IMR-90 (cell line): ENCODE measurements at regions not wholly inside any gene's neighbourhood (a gene's known extent, or its start where the extent isn't known, plus 50 kb on each side); places are given as distances from the start of the nearest gene placed in this dataset.

ENCODE experiments used
- ATAC-seq: fragments of 200-7000 bp; cut with Tn5 transposase; 2 replicates; pipeline ENCODE4 v1.9.1; 2020; ENCODE audit warnings: low read depth, mild to moderate bottlenecking, moderate library complexity
- BruUV-seq: library from RNA; stranded (reverse); fragments of 400-500 nt; replicated peaks from 2 replicates; lab custom pipeline; 2021; lab: Mats Ljungman, UMichigan
- CTCF ChIA-PET: fragments of 300-600 bp; formaldehyde crosslinking; extraction: SDS; loops from one replicate; lab custom pipeline; 2021; ENCODE audit warnings: antibody characterized with exemption; lab: Yijun Ruan, JAX
- POLR2A ChIA-PET: fragments of 300-600 bp; sonication (Branson Sonifier 250); formaldehyde crosslinking; loops from one replicate; lab custom pipeline; 2022; ENCODE audit warnings: antibody characterized with exemption; ENCODE audit not compliant: unreplicated experiment; lab: Charles Lee
- DNase-seq: peaks from one replicate; pipeline ENCODE4 v3.0.0; 2013
- H2AFZ ChIP-seq: replicated peaks from 2 replicates; pipeline ENCODE3; 2013; ENCODE audit warnings: low read length, mild to moderate bottlenecking; ENCODE audit not compliant: poor library complexity
- H2AK5ac ChIP-seq: 2 replicates; pipeline ENCODE4 v1.6.1; 2013; ENCODE audit warnings: low read depth, low read length, inconsistent platforms
- H2AK9ac ChIP-seq: replicated peaks from 2 replicates; pipeline ENCODE3; 2013; ENCODE audit warnings: mild to moderate bottlenecking, low read depth, low read length, moderate library complexity; ENCODE audit not compliant: poor library complexity
- H2BK120ac ChIP-seq: 2 replicates; pipeline ENCODE4 v1.6.1; 2013; ENCODE audit warnings: low read depth, low read length, inconsistent platforms
- H2BK15ac ChIP-seq: 3 replicates; pipeline ENCODE4 v1.6.1; 2013; ENCODE audit warnings: low read depth, low read length, inconsistent platforms
- H2BK20ac ChIP-seq: 2 replicates; pipeline ENCODE4 v1.6.1; 2013; ENCODE audit warnings: low read depth, mild to moderate bottlenecking, inconsistent platforms, low read length, moderate library complexity
- H2BK5ac ChIP-seq: 2 replicates; pipeline ENCODE4 v1.6.1; 2013; ENCODE audit warnings: mild to moderate bottlenecking, low read depth, low read length, inconsistent platforms; ENCODE audit not compliant: poor library complexity, severe bottlenecking
- H3K14ac ChIP-seq: replicated peaks from 2 replicates; pipeline ENCODE4 v1.6.1; 2013; ENCODE audit warnings: low read depth, low read length, inconsistent platforms
- H3K18ac ChIP-seq: 2 replicates; pipeline ENCODE4 v1.6.1; 2013; ENCODE audit warnings: low read depth, low read length, control low read depth
- H3K23ac ChIP-seq: 2 replicates; pipeline ENCODE4 v1.6.1; 2013; ENCODE audit warnings: low read depth, low read length, inconsistent platforms
- H3K27ac ChIP-seq: 2 replicates; pipeline ENCODE4 v1.5.1; 2013; ENCODE audit warnings: mild to moderate bottlenecking, control low read depth, low read length; ENCODE audit not compliant: insufficient read depth
- H3K27me3 ChIP-seq: 2 replicates; pipeline ENCODE4 v1.6.1; 2013; ENCODE audit warnings: low read length; ENCODE audit not compliant: control insufficient read depth, insufficient read depth
- H3K36me3 ChIP-seq: 2 replicates; pipeline ENCODE4 v1.6.1; 2013; ENCODE audit warnings: low read length, mixed read lengths; ENCODE audit not compliant: control insufficient read depth, insufficient read depth
- H3K4ac ChIP-seq: 2 replicates; pipeline ENCODE4 v1.6.1; 2013; ENCODE audit warnings: low read depth, low read length, inconsistent platforms
- H3K4me1 ChIP-seq: 2 replicates; pipeline ENCODE4 v1.6.1; 2013; ENCODE audit warnings: low read length, mixed read lengths; ENCODE audit not compliant: control insufficient read depth, insufficient read depth
- H3K4me2 ChIP-seq: 2 replicates; pipeline ENCODE4 v1.6.1; 2013; ENCODE audit warnings: low read depth, mild to moderate bottlenecking, control low read depth, low read length, moderate library complexity
- H3K4me3 ChIP-seq: 2 replicates; pipeline ENCODE4 v1.5.1; 2013; ENCODE audit warnings: low read depth, mild to moderate bottlenecking, control low read depth, low read length, moderate library complexity; ENCODE audit not compliant: insufficient read depth
- H3K56ac ChIP-seq: 2 replicates; pipeline ENCODE4 v1.6.1; 2013; ENCODE audit warnings: low read length, inconsistent platforms; ENCODE audit not compliant: insufficient read depth; ENCODE audit errors: extremely low read depth
- H3K79me1 ChIP-seq, 2 experiments: 2 replicates each; pipeline ENCODE4 v1.6.1; 2013; ENCODE audit warnings: low read length in 2 of 2, inconsistent platforms in 1 of 2, low read depth in 1 of 2
- H3K9ac ChIP-seq: 2 replicates; pipeline ENCODE4 v1.6.1; 2013; ENCODE audit warnings: low read depth, low read length, control low read depth
- H3K9me1 ChIP-seq: 2 replicates; pipeline ENCODE4 v1.6.1; 2013; ENCODE audit warnings: low read length, inconsistent platforms; ENCODE audit not compliant: insufficient read depth
- H3K9me3 ChIP-seq: 2 replicates; pipeline ENCODE4 v1.6.1; 2013; ENCODE audit warnings: low read length; ENCODE audit not compliant: control insufficient read depth, insufficient read depth
- H4K20me1 ChIP-seq: 2 replicates; pipeline ENCODE4 v1.6.1; 2013; ENCODE audit warnings: low read length, inconsistent platforms; ENCODE audit not compliant: insufficient read depth
- H4K5ac ChIP-seq: 2 replicates; pipeline ENCODE4 v1.6.1; 2013; ENCODE audit warnings: mild to moderate bottlenecking, low read depth, low read length, control low read depth
- H4K8ac ChIP-seq, 2 experiments: 2 replicates each; pipeline ENCODE4 v1.6.1; 2013; ENCODE audit warnings: low read depth in 2 of 2, low read length in 2 of 2, control low read depth in 1 of 2, inconsistent platforms in 1 of 2
- H4K91ac ChIP-seq: 2 replicates; pipeline ENCODE4 v1.6.1; 2013; ENCODE audit warnings: low read depth, low read length, inconsistent platforms; ENCODE audit not compliant: insufficient read depth
- CHD1 ChIP-seq: IDR thresholded peaks from 2 replicates; pipeline ENCODE4 v1.6.1; 2012; ENCODE audit warnings: low read depth, low read length, improper control_type of control experiment
- MXI1 ChIP-seq: IDR thresholded peaks from 2 replicates; pipeline ENCODE4 v1.6.1; 2012; ENCODE audit warnings: low read depth, mild to moderate bottlenecking, low read length, moderate library complexity, borderline replicate concordance
- USF2 ChIP-seq: fragments of 150-350 bp; IDR thresholded peaks from 2 replicates; pipeline ENCODE4 v1.6.1; 2017; ENCODE audit warnings: mild to moderate bottlenecking, antibody characterized with exemption, low read length, low read depth
- WGBS, 2 experiments: methylation state at CpG; one replicate each; pipeline versions ENCODE4 v1.1.5 to v1.1.7; 2013; ENCODE audit warnings: missing lambda C conversion rate in 2 of 2; ENCODE audit not compliant: insufficient read length in 1 of 2; ENCODE audit errors: extremely low coverage in 2 of 2; 5-methylcytosine and 5-hydroxymethylcytosine counted together
- dilution Hi-C: fragments of 300-500 bp; cut with HindIII; formaldehyde crosslinking; loops from one replicate; pipeline ENCODE4 v1.14.3; 2018; ENCODE audit warnings: low sequenced_read_pairs; ENCODE audit not compliant: unreplicated experiment
- in situ Hi-C: fragments of 300-500 bp; cut with MboI; formaldehyde crosslinking; loops from 3 replicates; pipeline ENCODE4 v1.14.3; 2019; ENCODE audit warnings: low sequenced_read_pairs, inconsistent platforms, mixed read lengths
- intact Hi-C: fragments of 100-400 bp; cut with micrococcal nuclease; formaldehyde crosslinking; loops from 2 replicates; pipeline ENCODE4 v1.10.0; 2022

DNA sequence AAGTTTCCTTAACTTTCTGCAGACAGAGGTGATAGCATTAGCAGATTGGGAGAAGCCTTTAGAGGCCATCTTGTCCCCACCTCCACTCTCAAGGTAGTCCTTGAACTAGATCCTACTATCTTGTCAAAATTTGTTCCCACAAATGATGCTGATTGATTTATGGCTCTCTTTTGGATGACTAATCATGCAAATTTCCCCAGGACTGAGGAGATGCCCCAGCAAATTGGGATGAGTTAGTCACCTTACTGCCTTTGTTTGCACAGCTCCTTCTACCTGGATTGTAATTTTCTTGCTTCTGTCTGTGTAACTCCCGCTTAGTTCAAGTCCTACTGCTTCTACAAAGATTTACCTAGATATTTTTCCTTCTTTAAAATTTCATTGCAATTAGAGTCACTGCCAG, 391.4 kb upstream of the CADM1 start:
- H3K27me3 ChIP-seq = no peaks in the 10 kb centered on the region
- H3K23ac ChIP-seq = no peak overlapping the region
- no peak overlapping the region for H3K14ac ChIP-seq
- H3K18ac ChIP-seq = no peak overlapping the region
- H3K4me3 ChIP-seq = no peak overlapping the region
- H4K91ac ChIP-seq = no peak overlapping the region
- H4K5ac ChIP-seq = no peak overlapping the region
- no peak overlapping the region for H3K4ac ChIP-seq
- no peak overlapping the region for H2AK9ac ChIP-seq
- H3K4me2 ChIP-seq = no peak overlapping the region
- no peaks in the 10 kb centered on the region for H3K36me3 ChIP-seq
- no peak overlapping the region for H3K9ac ChIP-seq
- H2BK5ac ChIP-seq = no peak overlapping the region
- BruUV-seq = no TSS peak
- no peak overlapping the region for H2BK15ac ChIP-seq
- H3K4me1 ChIP-seq = peaks cover 2% of the 10 kb centered on the region; the same call in 1 of the 2 replicates
- H2BK120ac ChIP-seq = no peak overlapping the region
- in situ Hi-C loops = no loop called here
- H3K27ac ChIP-seq = no peak overlapping the region
- H4K20me1 ChIP-seq = no peaks in the 10 kb centered on the region
- POLR2A ChIA-PET = no interaction called here
- H3K56ac ChIP-seq = no peak overlapping the region
- WGBS, 2 experiments = no CpG with 5 or more reads among the region's 1 CpG
- ATAC-seq = no peak
- H2BK20ac ChIP-seq = no peak overlapping the region
- TF ChIP-seq USF2 (no peak), MXI1 (no peak), CHD1 (no peak)
- no peaks in the 10 kb centered on the region for H3K79me1 ChIP-seq
- no peaks in the 10 kb centered on the region for H3K9me1 ChIP-seq
- no peaks in the 10 kb centered on the region for H3K9me3 ChIP-seq
- H2AK5ac ChIP-seq = no peak overlapping the region
- CTCF ChIA-PET = interaction anchor here (1.4 kb wide), 1 partner anchor 8 kb away, joined by 3 read pairs; no protein-coding TSS in a partner anchor
- intact Hi-C loops = no loop called here
- no peak for DNase-seq
- dilution Hi-C loops = no loop called here
- H4K8ac ChIP-seq = no peak overlapping the region
- H2AFZ ChIP-seq = no peak overlapping the region
